H9 (cell line): ENCODE measurements at regions not wholly inside any gene's neighbourhood (a gene's known extent, or its start where the extent isn't known, plus 50 kb on each side); places are given as distances from the start of the nearest gene placed in this dataset.

ENCODE experiments used
- DNase-seq: peaks from one replicate; pipeline ENCODE4 v3.0.0-alpha.2; 2017
- H2AFZ ChIP-seq: one replicate; pipeline ENCODE4 v1.6.1; 2013; ENCODE audit warnings: mild to moderate bottlenecking, low read length, control low read depth, moderate library complexity
- H2AK5ac ChIP-seq: 2 replicates; pipeline ENCODE4 v1.6.1; 2013; ENCODE audit warnings: low read length, control low read depth, mixed read lengths; ENCODE audit not compliant: insufficient read length
- H2BK120ac ChIP-seq: one replicate; pipeline ENCODE4 v1.6.1; 2013; ENCODE audit warnings: low read depth, mild to moderate bottlenecking, low read length, control low read depth, inconsistent platforms; ENCODE audit not compliant: poor library complexity, severe bottlenecking
- H2BK12ac ChIP-seq: 2 replicates; pipeline ENCODE4 v1.6.1; 2013; ENCODE audit warnings: low read length, control low read depth, mixed read lengths, low read depth; ENCODE audit not compliant: insufficient read length
- H2BK15ac ChIP-seq: 2 replicates; pipeline ENCODE4 v1.6.1; 2013; ENCODE audit warnings: low read depth, low read length, control low read depth
- H2BK20ac ChIP-seq: one replicate; pipeline ENCODE4 v1.6.1; 2013; ENCODE audit warnings: low read depth, mild to moderate bottlenecking, low read length, control low read depth, inconsistent platforms; ENCODE audit not compliant: poor library complexity, severe bottlenecking
- H2BK5ac ChIP-seq: 2 replicates; pipeline ENCODE4 v1.6.1; 2013; ENCODE audit warnings: low read length, control low read depth, mixed read lengths; ENCODE audit not compliant: insufficient read length
- H3K14ac ChIP-seq: 2 replicates; pipeline ENCODE4 v1.6.1; 2013; ENCODE audit warnings: low read length, control low read depth; ENCODE audit not compliant: insufficient read depth
- H3K18ac ChIP-seq: 2 replicates; pipeline ENCODE4 v1.6.1; 2013; ENCODE audit warnings: low read depth, mild to moderate bottlenecking, mixed read lengths, low read length, control low read depth; ENCODE audit not compliant: insufficient read length
- H3K23ac ChIP-seq: 2 replicates; pipeline ENCODE4 v1.6.1; 2013; ENCODE audit warnings: low read length, control low read depth, mixed read lengths, low read depth; ENCODE audit not compliant: insufficient read length
- H3K23me2 ChIP-seq: 2 replicates; pipeline ENCODE4 v1.6.1; 2013; ENCODE audit warnings: low read depth, mild to moderate bottlenecking, mixed read lengths, low read length, control low read depth; ENCODE audit not compliant: insufficient read length, poor library complexity, severe bottlenecking
- H3K27ac ChIP-seq: 2 replicates; pipeline ENCODE4 v1.5.1; 2013; ENCODE audit warnings: low read length, control low read depth, mixed read lengths, low read depth; ENCODE audit not compliant: insufficient read length
- H3K27me3 ChIP-seq: 2 replicates; pipeline ENCODE4 v1.6.1; 2013; ENCODE audit warnings: low read length, control low read depth, inconsistent platforms; ENCODE audit not compliant: insufficient read depth
- H3K4ac ChIP-seq: 2 replicates; pipeline ENCODE4 v1.6.1; 2013; ENCODE audit warnings: low read depth, mild to moderate bottlenecking, control low read depth, inconsistent platforms, low read length, moderate library complexity
- H3K4me1 ChIP-seq: 2 replicates; pipeline ENCODE4 v1.6.1; 2013; ENCODE audit warnings: low read length, control low read depth, inconsistent platforms; ENCODE audit not compliant: insufficient read depth
- H3K4me2 ChIP-seq: 2 replicates; pipeline ENCODE4 v1.6.1; 2013; ENCODE audit warnings: low read length, control low read depth, mixed read lengths; ENCODE audit not compliant: insufficient read length, insufficient read depth
- H3K56ac ChIP-seq: 2 replicates; pipeline ENCODE4 v1.6.1; 2013; ENCODE audit warnings: low read depth, mild to moderate bottlenecking, mixed read lengths, low read length, control low read depth; ENCODE audit not compliant: insufficient read length
- H3K79me1 ChIP-seq: 2 replicates; pipeline ENCODE4 v1.6.1; 2013; ENCODE audit warnings: low read depth, mild to moderate bottlenecking, moderate library complexity, low read length, control low read depth, inconsistent platforms; ENCODE audit not compliant: insufficient read depth, poor library complexity, severe bottlenecking
- H3K79me2 ChIP-seq: 2 replicates; pipeline ENCODE4 v1.6.1; 2013; ENCODE audit warnings: low read length, control low read depth, inconsistent platforms; ENCODE audit not compliant: insufficient read depth
- H3K9ac ChIP-seq: 2 replicates; pipeline ENCODE4 v1.6.1; 2013; ENCODE audit warnings: low read length, control low read depth, mixed read lengths; ENCODE audit not compliant: insufficient read length; ENCODE audit errors: extremely low read depth
- H3K9me3 ChIP-seq: one replicate; pipeline ENCODE4 v1.6.1; 2013; ENCODE audit warnings: low read depth, low read length, inconsistent platforms; ENCODE audit not compliant: control insufficient read depth
- H3T11ph ChIP-seq: one replicate; pipeline ENCODE4 v1.6.1; 2013; ENCODE audit warnings: mild to moderate bottlenecking, low read length, control low read depth, inconsistent platforms
- H4K20me1 ChIP-seq: one replicate; pipeline ENCODE4 v1.6.1; 2013; ENCODE audit not compliant: control insufficient read depth, insufficient read length, insufficient read depth
- H4K5ac ChIP-seq: 2 replicates; pipeline ENCODE4 v1.6.1; 2013; ENCODE audit warnings: low read depth, mild to moderate bottlenecking, mixed read lengths, low read length, control low read depth; ENCODE audit not compliant: insufficient read length
- H4K8ac ChIP-seq: replicated peaks from 2 replicates; pipeline ENCODE4 v1.6.1; 2013; ENCODE audit warnings: low read length, control low read depth, mixed read lengths, low read depth; ENCODE audit not compliant: insufficient read length
- H4K91ac ChIP-seq: 2 replicates; pipeline ENCODE4 v1.6.1; 2013; ENCODE audit warnings: low read depth, mild to moderate bottlenecking, moderate library complexity, mixed read lengths, low read length, control low read depth; ENCODE audit not compliant: insufficient read length
- H3K27ac Mint-ChIP-seq, 3 experiments: 2 replicates in 2 of 3; 3 replicates in 1 of 3; pipeline ENCODE4 v1.8.0; 2020 to 2021; ENCODE audit warnings: mixed read lengths in 3 of 3, mild to moderate bottlenecking in 1 of 3, moderate library complexity in 1 of 3
- H3K27me3 Mint-ChIP-seq: 2 replicates; pipeline ENCODE4 v1.8.0; 2021; ENCODE audit warnings: low read depth, mild to moderate bottlenecking, moderate library complexity, mixed read lengths
- H3K36me3 Mint-ChIP-seq, 3 experiments: 2 replicates in 2 of 3; 3 replicates in 1 of 3; pipeline ENCODE4 v1.8.0; 2020 to 2021; ENCODE audit warnings: low read depth in 3 of 3, mixed read lengths in 3 of 3; ENCODE audit not compliant: insufficient read depth in 1 of 3
- H3K4me1 Mint-ChIP-seq, 2 experiments: 2 replicates each; pipeline ENCODE4 v1.8.0; 2020; ENCODE audit warnings: mixed read lengths in 2 of 2
- H3K4me3 Mint-ChIP-seq, 2 experiments: 2 replicates in 1 of 2; 3 replicates in 1 of 2; pipeline ENCODE4 v1.8.0; 2020 to 2021; ENCODE audit warnings: mild to moderate bottlenecking in 2 of 2, mixed read lengths in 2 of 2, moderate library complexity in 1 of 2
- H3K9me3 Mint-ChIP-seq, 2 experiments: 2 replicates in 1 of 2; 3 replicates in 1 of 2; pipeline ENCODE4 v1.8.0; 2020; ENCODE audit warnings: mild to moderate bottlenecking in 2 of 2, mixed read lengths in 2 of 2, moderate library complexity in 1 of 2
- TF ChIP-seq, protein P1 (sequence below): fragments of 200-600 bp; sonication (generic); conservative IDR thresholded peaks from 3 replicates; pipeline ENCODE4 v1.8.0; 2021; ENCODE audit warnings: antibody characterized with exemption, mild to moderate bottlenecking

DNA sequence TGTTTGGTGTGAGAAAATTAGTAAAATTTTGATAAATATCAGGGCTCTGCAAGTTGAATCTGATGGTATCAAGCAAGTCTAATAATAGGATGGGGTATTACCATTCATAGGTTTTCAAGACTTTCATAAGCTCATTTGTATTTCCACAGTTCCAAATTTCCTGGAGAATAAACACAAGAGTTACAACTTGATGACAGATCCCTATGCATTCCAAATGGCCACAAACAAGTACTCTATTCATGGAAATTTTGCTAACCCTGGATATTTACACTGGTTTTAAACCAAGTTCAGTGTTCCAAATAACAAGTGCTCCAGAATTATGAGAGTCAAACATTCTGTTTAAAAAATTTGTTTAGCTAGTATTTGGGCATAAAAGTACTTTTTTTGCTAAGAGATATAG, 75.0 kb upstream of the CNTN6 start:
- no peaks in the 10 kb centered on the region for H3K27me3 ChIP-seq
- TF ChIP-seq, protein P1, sequence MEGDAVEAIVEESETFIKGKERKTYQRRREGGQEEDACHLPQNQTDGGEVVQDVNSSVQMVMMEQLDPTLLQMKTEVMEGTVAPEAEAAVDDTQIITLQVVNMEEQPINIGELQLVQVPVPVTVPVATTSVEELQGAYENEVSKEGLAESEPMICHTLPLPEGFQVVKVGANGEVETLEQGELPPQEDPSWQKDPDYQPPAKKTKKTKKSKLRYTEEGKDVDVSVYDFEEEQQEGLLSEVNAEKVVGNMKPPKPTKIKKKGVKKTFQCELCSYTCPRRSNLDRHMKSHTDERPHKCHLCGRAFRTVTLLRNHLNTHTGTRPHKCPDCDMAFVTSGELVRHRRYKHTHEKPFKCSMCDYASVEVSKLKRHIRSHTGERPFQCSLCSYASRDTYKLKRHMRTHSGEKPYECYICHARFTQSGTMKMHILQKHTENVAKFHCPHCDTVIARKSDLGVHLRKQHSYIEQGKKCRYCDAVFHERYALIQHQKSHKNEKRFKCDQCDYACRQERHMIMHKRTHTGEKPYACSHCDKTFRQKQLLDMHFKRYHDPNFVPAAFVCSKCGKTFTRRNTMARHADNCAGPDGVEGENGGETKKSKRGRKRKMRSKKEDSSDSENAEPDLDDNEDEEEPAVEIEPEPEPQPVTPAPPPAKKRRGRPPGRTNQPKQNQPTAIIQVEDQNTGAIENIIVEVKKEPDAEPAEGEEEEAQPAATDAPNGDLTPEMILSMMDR = no peak
- no peak overlapping the region for H2BK15ac ChIP-seq
- no peak overlapping the region for H2BK120ac ChIP-seq
- no peak overlapping the region for H3K4me2 ChIP-seq
- no peak overlapping the region for H4K91ac ChIP-seq
- H3K9ac ChIP-seq = no peak overlapping the region
- H2AK5ac ChIP-seq = no peak overlapping the region
- H4K8ac ChIP-seq = no peak overlapping the region
- H2BK20ac ChIP-seq = no peak overlapping the region
- no peak for DNase-seq
- H3T11ph ChIP-seq = no peak overlapping the region
- no peak overlapping the region for H2AFZ ChIP-seq
- H3K27ac Mint-ChIP-seq = no peak overlapping the region
- H3K4ac ChIP-seq = no peak overlapping the region
- H2BK12ac ChIP-seq = no peak overlapping the region
- no peaks in the 10 kb centered on the region for H3K23me2 ChIP-seq
- H3K36me3 Mint-ChIP-seq = no peaks in the 10 kb centered on the region
- H3K23ac ChIP-seq = no peak overlapping the region
- H3K27me3 Mint-ChIP-seq = no peaks in the 10 kb centered on the region
- no peak overlapping the region for H3K4me3 Mint-ChIP-seq
- H3K9me3 Mint-ChIP-seq = no peaks in the 10 kb centered on the region; a peak in 1 of 5 replicates
- no peak overlapping the region for H3K56ac ChIP-seq
- H3K18ac ChIP-seq = no peak overlapping the region
- H3K27ac ChIP-seq = no peak overlapping the region
- no peaks in the 10 kb centered on the region for H3K79me2 ChIP-seq
- H3K4me1 ChIP-seq = no peaks in the 10 kb centered on the region
- no peaks in the 10 kb centered on the region for H4K20me1 ChIP-seq
- no peak overlapping the region for H4K5ac ChIP-seq
- H3K14ac ChIP-seq = no peak overlapping the region
- H3K79me1 ChIP-seq = no peaks in the 10 kb centered on the region
- no peaks in the 10 kb centered on the region for H3K4me1 Mint-ChIP-seq
- H3K9me3 ChIP-seq = no peaks in the 10 kb centered on the region
- H2BK5ac ChIP-seq = no peak overlapping the region
